Keratinocyte (primary cell): ENCODE measurements at regions not wholly inside any gene's neighbourhood (a gene's known extent, or its start where the extent isn't known, plus 50 kb on each side); places are given as distances from the start of the nearest gene placed in this dataset.

ENCODE experiments used
- DNase-seq: peaks from one replicate; pipeline ENCODE4 v3.0.0-alpha.2; 2011; ENCODE audit warnings: low read depth, missing footprints, low spot score
- FAIRE-seq: peaks from 2 replicates; lab custom pipeline; 2011; peaks lifted over from hg19 to GRCh38; lab: Jason Lieb, UNC
- H2AFZ ChIP-seq: 2 replicates; pipeline ENCODE4 v1.6.0; 2012; ENCODE audit warnings: low read length, control low read depth, inconsistent platforms; ENCODE audit not compliant: control insufficient read depth
- H3K27ac ChIP-seq: 2 replicates; pipeline ENCODE4 v1.5.1; 2011; ENCODE audit warnings: low read length; ENCODE audit not compliant: control insufficient read depth, insufficient read depth
- H3K27me3 ChIP-seq: 3 replicates; pipeline ENCODE4 v1.6.0; 2011; ENCODE audit warnings: low read length; ENCODE audit not compliant: control insufficient read depth, insufficient read depth; ENCODE audit errors: extremely low read depth
- H3K36me3 ChIP-seq, 2 experiments: 2 replicates in 1 of 2; 3 replicates in 1 of 2; pipeline ENCODE4 v1.5.1; 2011; ENCODE audit warnings: low read length in 2 of 2, mild to moderate bottlenecking in 1 of 2; ENCODE audit not compliant: control insufficient read depth in 2 of 2, insufficient read depth in 2 of 2; ENCODE audit errors: extremely low read depth in 1 of 2
- H3K4me1 ChIP-seq: 3 replicates; pipeline ENCODE4 v1.5.1; 2011; ENCODE audit warnings: low read length; ENCODE audit not compliant: control insufficient read depth, insufficient read depth; ENCODE audit errors: extremely low read depth
- H3K4me2 ChIP-seq: 3 replicates; pipeline ENCODE4 v1.6.0; 2011; ENCODE audit warnings: low read depth, low read length; ENCODE audit not compliant: control insufficient read depth, insufficient read depth; ENCODE audit errors: extremely low read depth
- H3K4me3 ChIP-seq, 3 experiments: fragments of 200-600 bp in 1 of 3; sonication (generic) in 1 of 3; 2 replicates in 2 of 3; 3 replicates in 1 of 3; pipeline ENCODE4 v1.5.1; 2011 to 2016; ENCODE audit warnings: low read length in 3 of 3, mild to moderate bottlenecking in 3 of 3, control low read depth in 2 of 3, inconsistent platforms in 1 of 3, low read depth in 1 of 3, mixed read lengths in 1 of 3, mixed run types in 1 of 3, moderate library complexity in 1 of 3; ENCODE audit not compliant: control insufficient read depth in 2 of 3, insufficient read depth in 2 of 3; ENCODE audit errors: extremely low read depth in 1 of 3
- H3K79me2 ChIP-seq: 2 replicates; pipeline ENCODE4 v1.6.0; 2012; ENCODE audit warnings: low read length; ENCODE audit not compliant: control insufficient read depth, insufficient read depth
- H3K9ac ChIP-seq: 3 replicates; pipeline ENCODE4 v1.6.0; 2011; ENCODE audit warnings: low read length; ENCODE audit not compliant: control insufficient read depth, insufficient read depth; ENCODE audit errors: extremely low read depth
- H3K9me1 ChIP-seq: 3 replicates; pipeline ENCODE4 v1.6.0; 2011; ENCODE audit warnings: low read length; ENCODE audit not compliant: control insufficient read depth, insufficient read depth; ENCODE audit errors: extremely low read depth
- H3K9me3 ChIP-seq: 2 replicates; pipeline ENCODE4 v1.5.1; 2012; ENCODE audit warnings: low read depth, low read length; ENCODE audit not compliant: control insufficient read depth
- H4K20me1 ChIP-seq: 3 replicates; pipeline ENCODE4 v1.6.0; 2011; ENCODE audit warnings: low read length; ENCODE audit not compliant: control insufficient read depth, insufficient read depth; ENCODE audit errors: extremely low read depth
- CTCF ChIP-seq, 3 experiments: IDR thresholded peaks in 1 of 3; conservative IDR thresholded peaks in 1 of 3; optimal IDR thresholded peaks in 1 of 3; 2 replicates in 2 of 3; 3 replicates in 1 of 3; pipeline versions ENCODE3 to v1.5.1; 2011; ENCODE audit warnings: low read length in 3 of 3, mild to moderate bottlenecking in 3 of 3, moderate library complexity in 2 of 3, control low read depth in 1 of 3, inconsistent platforms in 1 of 3; ENCODE audit not compliant: insufficient read depth in 2 of 3; ENCODE audit errors: extremely low read depth in 1 of 3
- EZH2 ChIP-seq: IDR thresholded peaks from one replicate; pipeline ENCODE4 v1.6.1; 2012; ENCODE audit warnings: inconsistent platforms, mild to moderate bottlenecking, low read length, moderate library complexity
- dilution Hi-C: fragments of 300-500 bp; cut with MboI; formaldehyde crosslinking; loops from one replicate; pipeline ENCODE4 v1.7.0; 2020; ENCODE audit warnings: low sequenced_read_pairs; ENCODE audit not compliant: extremely low pct_ligation_motif_present

DNA sequence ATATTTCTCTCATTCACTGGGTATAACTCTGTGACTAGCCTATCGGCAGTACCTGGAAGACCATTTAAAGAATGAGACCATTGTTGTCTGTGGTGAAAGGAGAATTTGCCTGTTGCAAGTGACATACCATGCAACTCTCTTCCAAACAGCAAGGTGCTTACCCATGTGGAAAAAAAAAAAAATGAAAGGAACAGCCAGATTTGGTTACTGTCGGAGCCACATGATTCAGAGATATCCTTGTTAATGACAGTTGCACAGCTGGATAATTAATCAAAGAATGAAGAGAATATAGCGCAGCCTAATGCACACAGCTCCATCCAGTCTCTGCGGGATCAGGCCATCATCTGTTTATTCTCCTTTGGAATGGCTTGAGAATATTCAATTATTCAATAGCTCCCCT lies 141.8 kb downstream of the HRH4 start:
- Histone ChIP-seq H3K36me3 (no peaks in the 10 kb centered on the region), H3K4me2 (no peak overlapping the region), H3K27me3 (peaks cover 3% of the 10 kb centered on the region), H3K9me3 (no peaks in the 10 kb centered on the region), H3K9ac (no peak overlapping the region), H3K79me2 (no peaks in the 10 kb centered on the region), H2AFZ (no peak overlapping the region), H3K27ac (no peak overlapping the region), H4K20me1 (no peaks in the 10 kb centered on the region), H3K9me1 (no peaks in the 10 kb centered on the region), H3K4me1 (no peaks in the 10 kb centered on the region), H3K4me3 (no peak overlapping the region)
- dilution Hi-C loops = no loop called here
- FAIRE-seq = no peak
- TF ChIP-seq CTCF (optimal IDR thresholded peaks at IDR 0.05 in 1 of 3, IDR thresholded peaks at IDR 0.05 in 1 of 3, conservative IDR thresholded peaks at IDR 0.05 in 1 of 3; ENCODE audit: extremely low read depth in 1 of 3, insufficient read depth in 2 of 3, low read length in 3 of 3) (no peak), EZH2 (no peak)
- DNase-seq = no peak

DNA sequence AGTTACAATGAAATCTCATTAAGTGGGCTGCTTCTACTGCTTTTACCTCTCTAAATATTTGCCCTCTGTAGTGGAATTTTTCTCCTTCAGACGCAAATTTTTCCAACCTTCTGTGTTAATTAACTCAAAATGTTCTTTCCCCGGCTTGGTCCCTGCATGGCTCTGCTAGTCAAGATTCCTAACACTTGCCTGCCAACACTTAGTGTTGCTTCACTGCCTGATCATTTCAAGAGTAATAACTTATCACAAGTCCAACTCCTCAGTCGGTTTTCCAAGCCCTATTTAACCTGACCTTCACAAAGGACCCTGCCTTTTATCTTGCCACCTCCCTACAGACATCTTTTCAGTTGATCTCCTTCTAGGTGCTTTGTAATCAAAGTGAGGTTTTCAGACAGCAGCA lies 142.7 kb downstream of the HRH4 start:
- Histone ChIP-seq H3K9ac (no peak overlapping the region), H3K4me1 (no peaks in the 10 kb centered on the region), H3K27me3 (no peaks in the 10 kb centered on the region), H3K9me1 (no peaks in the 10 kb centered on the region), H3K36me3 (no peaks in the 10 kb centered on the region), H3K4me3 (no peak overlapping the region), H3K79me2 (no peaks in the 10 kb centered on the region), H3K9me3 (no peaks in the 10 kb centered on the region), H3K27ac (no peak overlapping the region), H4K20me1 (no peaks in the 10 kb centered on the region), H2AFZ (no peak overlapping the region), H3K4me2 (no peak overlapping the region)
- DNase-seq (no peak), FAIRE-seq (no peak)
- dilution Hi-C loops = no loop called here
- TF ChIP-seq CTCF (optimal IDR thresholded peaks at IDR 0.05 in 1 of 3, IDR thresholded peaks at IDR 0.05 in 1 of 3, conservative IDR thresholded peaks at IDR 0.05 in 1 of 3; ENCODE audit: extremely low read depth in 1 of 3, insufficient read depth in 2 of 3, low read length in 3 of 3) (no peak), EZH2 (no peak)
